SH-SY5Y (cell line): ENCODE measurements at regions not wholly inside any gene's neighbourhood (a gene's known extent, or its start where the extent isn't known, plus 50 kb on each side); places are given as distances from the start of the nearest gene placed in this dataset.

Experiments
- GATA2 ChIP-seq: IDR thresholded peaks from 2 replicates; pipeline ENCODE4 v1.6.1; 2011; ENCODE audit warnings: mild to moderate bottlenecking, low read depth, low read length
- GATA3 ChIP-seq: IDR thresholded peaks from 2 replicates; pipeline ENCODE4 v1.6.1; 2011; ENCODE audit warnings: low read depth, mild to moderate bottlenecking, low read length, moderate library complexity

GRCh38 chr6:113182370-113183141 lies 674.6 kb upstream of the MARCKS start:
- no peak for TF ChIP-seq GATA2
- no peak for TF ChIP-seq GATA3
